CMK (cell line): ENCODE measurements at regions not wholly inside any gene's neighbourhood (a gene's known extent, or its start where the extent isn't known, plus 50 kb on each side); places are given as distances from the start of the nearest gene placed in this dataset.
"Not testable (repeated sequence)": the region's sequence is repeated elsewhere in the genome, so short reads cannot be mapped to it uniquely, and the experiment has no call there.

Experiments
- DNase-seq: peaks from one replicate; pipeline ENCODE4 v3.0.0-alpha.2; 2010; ENCODE audit warnings: low read depth

GRCh38 chr22:19662049-19662684, 52.1 kb upstream of the SEPTIN5 start:
- not testable (repeated sequence) for DNase-seq

- DNase-seq, result no peak
These were observed 51.0 kb upstream of the SEPTIN5 start for GRCh38 chr22:19663286-19663815.

GRCh38 chr22:19663821-19664355, 50.4 kb upstream of the SEPTIN5 start:
- no peak for DNase-seq

GRCh38 chr22:19664406-19664805, 49.9 kb upstream of the SEPTIN5 start:
- DNase-seq, result no peak
